ENCODE measurements at regions not wholly inside any gene's neighbourhood (a gene's known extent, or its start where the extent isn't known, plus 50 kb on each side); places are given as distances from the start of the nearest gene placed in this dataset.

DNA sequence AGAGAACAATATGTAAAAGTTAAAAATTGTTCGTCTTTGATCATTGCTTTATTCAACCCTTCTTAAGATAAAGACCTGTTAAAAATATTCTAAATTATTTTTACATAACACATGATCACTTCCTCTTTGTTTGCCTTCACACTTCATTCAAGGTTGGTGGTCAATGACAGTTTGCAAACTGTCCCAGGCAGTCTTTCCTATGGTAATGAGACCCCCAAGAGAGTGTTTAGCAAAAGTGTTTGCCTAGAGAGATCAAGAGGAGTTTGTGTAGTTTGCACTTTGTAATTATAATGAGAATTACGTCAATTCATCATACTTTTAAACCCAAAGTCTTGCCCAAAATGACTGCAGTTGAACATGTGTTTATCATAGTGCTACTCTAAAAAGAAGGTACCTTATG, 77.2 kb upstream of the ABCA12 start:
- no peak overlapping the region for H3T11ph ChIP-seq (ENCODE audit: low read length)
- H4K8ac ChIP-seq (replicated peaks; ENCODE audit: insufficient read length, low read depth, low read length), result no peak overlapping the region
- no peaks in the 10 kb centered on the region for H3K79me2 ChIP-seq (ENCODE audit: insufficient read depth, low read length)
- Mint-ChIP-seq H3K4me1 (peaks cover 3 to 6% of the 10 kb centered on the region in 2 experiments; a peak in 3 of 4 replicates), H3K27ac (no peak overlapping the region), H3K4me3 (no peak overlapping the region), H3K36me3 (ENCODE audit: insufficient read depth in 1 of 3, low read depth in 3 of 3) (peaks cover 8 to 25% (median 20%) of the 10 kb centered on the region in 3 experiments), H3K9me3 (peaks cover 59 to 62% of the 10 kb centered on the region in 2 experiments), H3K27me3 (ENCODE audit: low read depth) (peaks cover 87% of the 10 kb centered on the region)
- no peak for DNase-seq
- no peak overlapping the region for H2BK15ac ChIP-seq (ENCODE audit: low read depth, low read length)
- no peaks in the 10 kb centered on the region for H3K4me1 ChIP-seq (ENCODE audit: insufficient read depth, low read length)
- no peak overlapping the region for H2BK12ac ChIP-seq (ENCODE audit: insufficient read length, low read depth, low read length)
- no peak overlapping the region for H2AK5ac ChIP-seq (ENCODE audit: insufficient read length, low read length)
- no peak overlapping the region for H3K14ac ChIP-seq (ENCODE audit: insufficient read depth, low read length)
- H3K27ac ChIP-seq (ENCODE audit: insufficient read length, low read depth, low read length), result no peak overlapping the region
- H4K5ac ChIP-seq (ENCODE audit: insufficient read length, low read depth, low read length), result no peak overlapping the region
- no peak overlapping the region for H2BK120ac ChIP-seq (ENCODE audit: low read depth, low read length, poor library complexity, severe bottlenecking)
- H2BK20ac ChIP-seq (ENCODE audit: low read depth, low read length, poor library complexity, severe bottlenecking), result no peak overlapping the region
- peaks cover 13% of the 10 kb centered on the region; the same call in 1 of the 2 replicates for H3K27me3 ChIP-seq (ENCODE audit: insufficient read depth, low read length)
- H3K23me2 ChIP-seq (ENCODE audit: insufficient read length, low read depth, low read length, poor library complexity, severe bottlenecking), result no peaks in the 10 kb centered on the region
- peaks cover 12% of the 10 kb centered on the region for H3K9me3 ChIP-seq (ENCODE audit: control insufficient read depth, low read depth, low read length)
- no peak overlapping the region for H3K56ac ChIP-seq (ENCODE audit: insufficient read length, low read depth, low read length)
- no peak overlapping the region for H3K18ac ChIP-seq (ENCODE audit: insufficient read length, low read depth, low read length)
- H2BK5ac ChIP-seq (ENCODE audit: insufficient read length, low read length), result no peak overlapping the region
- H3K4ac ChIP-seq (ENCODE audit: low read depth, low read length), result no peak overlapping the region
- no peak overlapping the region for H4K91ac ChIP-seq (ENCODE audit: insufficient read length, low read depth, low read length)
- H4K20me1 ChIP-seq (ENCODE audit: control insufficient read depth, insufficient read depth, insufficient read length), result no peaks in the 10 kb centered on the region
- H3K79me1 ChIP-seq (ENCODE audit: insufficient read depth, low read depth, low read length, poor library complexity, severe bottlenecking), result no peaks in the 10 kb centered on the region
- no peak overlapping the region for H2AFZ ChIP-seq (ENCODE audit: low read length)
- H3K9ac ChIP-seq (ENCODE audit: extremely low read depth, insufficient read length, low read length), result no peak overlapping the region
- no peak overlapping the region for H3K23ac ChIP-seq (ENCODE audit: insufficient read length, low read depth, low read length)
- WGBS (ENCODE audit: extremely low coverage, insufficient read length, low lambda C conversion rate), result no CpG with 5 or more reads among the region's 2 CpGs
- TF ChIP-seq, protein P1, sequence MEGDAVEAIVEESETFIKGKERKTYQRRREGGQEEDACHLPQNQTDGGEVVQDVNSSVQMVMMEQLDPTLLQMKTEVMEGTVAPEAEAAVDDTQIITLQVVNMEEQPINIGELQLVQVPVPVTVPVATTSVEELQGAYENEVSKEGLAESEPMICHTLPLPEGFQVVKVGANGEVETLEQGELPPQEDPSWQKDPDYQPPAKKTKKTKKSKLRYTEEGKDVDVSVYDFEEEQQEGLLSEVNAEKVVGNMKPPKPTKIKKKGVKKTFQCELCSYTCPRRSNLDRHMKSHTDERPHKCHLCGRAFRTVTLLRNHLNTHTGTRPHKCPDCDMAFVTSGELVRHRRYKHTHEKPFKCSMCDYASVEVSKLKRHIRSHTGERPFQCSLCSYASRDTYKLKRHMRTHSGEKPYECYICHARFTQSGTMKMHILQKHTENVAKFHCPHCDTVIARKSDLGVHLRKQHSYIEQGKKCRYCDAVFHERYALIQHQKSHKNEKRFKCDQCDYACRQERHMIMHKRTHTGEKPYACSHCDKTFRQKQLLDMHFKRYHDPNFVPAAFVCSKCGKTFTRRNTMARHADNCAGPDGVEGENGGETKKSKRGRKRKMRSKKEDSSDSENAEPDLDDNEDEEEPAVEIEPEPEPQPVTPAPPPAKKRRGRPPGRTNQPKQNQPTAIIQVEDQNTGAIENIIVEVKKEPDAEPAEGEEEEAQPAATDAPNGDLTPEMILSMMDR (conservative IDR thresholded peaks at IDR 0.05), result no peak
- no peak overlapping the region for H3K4me2 ChIP-seq (ENCODE audit: insufficient read depth, insufficient read length, low read length)

Measured in H9 (cell line).